ENCODE measurements at regions not wholly inside any gene's neighbourhood (a gene's known extent, or its start where the extent isn't known, plus 50 kb on each side); places are given as distances from the start of the nearest gene placed in this dataset.

GRCh38 chr9:72440992-72441847 lies 76.2 kb upstream of the ZFAND5 start:
- TF ChIP-seq EZH2phosphoT487 (IDR thresholded peaks at IDR 0.05; ENCODE audit: insufficient read depth, low read depth) (no peak), EZH2 (IDR thresholded peaks at IDR 0.05; ENCODE audit: insufficient read depth, poor library complexity, severe bottlenecking) (no peak)
